Kasumi-1 (cell line): ENCODE measurements at regions not wholly inside any gene's neighbourhood (a gene's known extent, or its start where the extent isn't known, plus 50 kb on each side); places are given as distances from the start of the nearest gene placed in this dataset.

Experiments used
- DNase-seq, 2 experiments: peaks; one replicate each; lab custom pipeline; 2025; lab: John Stamatoyannopoulos, UW

DNA sequence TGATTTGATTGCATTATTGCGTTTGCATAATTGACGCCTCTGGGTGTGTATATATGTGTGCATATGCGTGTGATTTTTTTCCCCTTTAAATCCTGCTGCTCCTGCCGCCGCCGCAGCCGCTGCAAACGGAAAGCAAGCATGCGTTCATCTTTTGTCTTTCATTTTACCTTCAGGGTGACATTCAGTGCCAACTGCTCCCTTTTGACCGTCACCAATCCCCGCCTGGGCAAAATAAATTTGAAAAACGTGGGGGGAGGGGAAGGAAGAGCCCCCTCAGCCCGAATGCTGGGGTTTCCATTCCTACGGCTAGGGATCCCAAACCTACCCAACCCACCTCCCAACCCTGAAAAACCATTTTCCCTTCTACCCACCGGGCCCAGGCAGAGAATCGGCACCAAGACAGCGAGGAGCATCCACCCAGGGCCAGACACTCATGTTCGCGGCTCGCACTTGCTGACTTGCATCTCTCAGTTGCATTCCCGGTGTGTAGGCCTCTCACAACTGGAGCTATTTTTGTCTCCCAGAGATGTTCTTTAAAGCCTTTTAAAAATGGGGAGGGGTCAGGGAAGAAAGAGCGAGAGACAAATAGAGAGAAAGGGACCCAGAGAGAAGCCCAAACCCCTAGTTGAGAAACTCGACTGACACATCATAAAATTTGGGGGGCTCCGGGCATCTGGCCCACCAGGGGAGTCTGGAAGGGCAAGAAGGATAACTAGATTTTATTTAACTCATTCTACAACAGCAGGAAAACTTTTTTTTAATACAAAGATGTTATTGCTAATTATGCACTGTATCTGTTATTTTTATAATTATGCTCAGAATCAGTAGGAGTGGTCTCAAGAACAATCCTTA lies 367.1 kb upstream of the ESRRG start:
- no peak for DNase-seq

DNA sequence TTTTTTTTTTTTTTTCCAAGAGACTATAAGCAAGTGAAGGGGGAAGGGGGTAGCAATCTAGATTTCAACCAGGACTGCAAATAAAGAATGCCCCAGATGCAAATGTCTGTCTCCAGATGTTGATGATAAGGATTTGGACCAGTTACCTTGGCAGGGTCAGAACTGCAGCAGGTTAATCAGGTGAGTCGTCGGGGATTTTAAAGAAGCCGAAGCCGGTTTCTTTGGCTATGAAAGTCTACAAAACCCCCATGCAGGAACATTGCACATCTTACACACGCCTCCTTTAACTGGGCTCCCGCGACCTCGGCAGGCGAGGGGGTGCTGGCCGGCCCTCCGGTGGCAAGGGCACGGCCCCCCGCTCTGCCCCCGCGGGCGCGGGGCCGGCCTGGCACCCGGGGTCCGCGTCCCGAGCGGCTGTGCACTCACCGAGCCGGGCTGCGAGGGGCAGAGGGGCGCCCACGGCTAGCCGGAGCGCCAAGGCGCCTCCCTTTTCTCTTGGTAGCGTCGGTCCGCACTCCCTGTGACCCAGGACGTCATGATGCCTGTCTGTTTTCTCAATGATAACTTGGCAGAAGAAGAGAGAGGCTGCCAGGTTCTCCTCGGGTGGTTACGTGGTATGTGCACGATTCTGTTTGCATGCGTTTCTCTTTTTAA lies 366.3 kb upstream of the ESRRG start:
- no peak for DNase-seq

- DNase-seq: no peak
Measured at GRCh38 chr1:217088521-217089284, 365.5 kb upstream of the ESRRG start.

DNA sequence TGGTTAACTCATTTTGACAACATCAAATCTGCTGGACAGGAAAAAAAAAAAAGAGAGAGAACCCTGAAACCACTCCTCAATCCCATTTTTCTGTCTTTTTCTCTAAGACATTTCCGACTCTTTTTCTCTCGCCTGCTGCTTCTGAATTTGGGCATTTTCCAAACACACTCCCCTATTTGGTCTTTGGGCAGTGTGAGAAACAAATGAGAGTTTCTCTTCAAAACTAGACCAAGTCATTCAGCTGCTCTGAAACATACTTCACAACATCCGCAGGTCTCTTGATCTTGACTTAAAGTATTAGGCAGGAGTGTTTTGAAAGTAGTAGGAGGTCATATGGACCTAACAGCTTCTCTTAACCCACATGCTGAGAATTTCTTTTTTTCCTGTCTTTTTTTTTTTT lies 364.8 kb upstream of the ESRRG start:
- no peak for DNase-seq

- no peak for DNase-seq
Measured at GRCh38 chr1:217079584-217079983, 356.4 kb upstream of the ESRRG start.

DNA sequence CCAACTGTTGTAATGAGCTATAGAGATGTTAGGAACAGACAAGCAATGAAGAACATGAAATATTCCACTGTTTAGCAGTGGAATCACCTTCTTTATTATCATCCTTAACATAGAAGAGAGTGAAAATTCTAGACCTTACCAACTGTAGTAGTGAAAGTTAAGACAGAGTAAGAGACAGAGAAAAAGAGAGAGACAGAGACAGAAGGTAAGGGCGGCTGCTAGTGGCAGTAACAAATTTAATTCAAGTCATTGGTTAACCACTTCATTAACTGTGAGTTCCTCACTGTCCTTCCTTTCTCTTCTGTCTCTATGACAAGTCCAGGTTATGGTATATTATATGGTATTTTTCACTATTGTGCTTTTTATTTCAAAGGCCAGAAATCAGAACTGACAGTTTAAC lies 355.7 kb upstream of the ESRRG start:
- DNase-seq: no peak

DNA sequence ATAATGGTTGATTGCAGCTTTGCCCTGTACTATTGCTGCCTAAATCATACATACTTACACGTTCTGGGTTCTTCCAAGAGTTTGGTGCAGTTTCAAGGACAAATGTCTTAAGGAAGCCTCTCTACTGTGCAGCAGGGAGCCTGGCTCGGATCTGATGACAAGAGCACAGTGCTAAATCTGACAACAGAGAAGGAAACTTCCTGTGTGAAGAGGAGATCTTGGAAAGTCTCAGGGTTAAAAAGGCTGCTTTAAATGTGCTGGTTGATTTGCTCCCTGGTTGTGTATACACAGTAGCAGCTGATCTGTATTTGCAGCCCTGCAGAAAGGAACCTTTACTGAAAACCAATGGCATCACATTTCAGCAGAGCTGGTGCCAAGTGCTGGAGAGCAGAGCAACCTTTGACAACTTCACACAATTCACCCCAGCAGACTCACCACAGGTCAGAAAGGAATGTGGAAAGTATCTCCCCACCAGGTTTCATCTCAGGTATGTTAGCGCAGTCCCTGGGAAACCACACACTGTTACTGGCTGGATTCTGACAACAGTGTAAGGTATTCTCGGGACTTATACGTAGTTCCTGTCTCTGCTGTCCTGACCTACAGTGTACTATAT lies 355.0 kb upstream of the ESRRG start:
- no peak for DNase-seq

DNA sequence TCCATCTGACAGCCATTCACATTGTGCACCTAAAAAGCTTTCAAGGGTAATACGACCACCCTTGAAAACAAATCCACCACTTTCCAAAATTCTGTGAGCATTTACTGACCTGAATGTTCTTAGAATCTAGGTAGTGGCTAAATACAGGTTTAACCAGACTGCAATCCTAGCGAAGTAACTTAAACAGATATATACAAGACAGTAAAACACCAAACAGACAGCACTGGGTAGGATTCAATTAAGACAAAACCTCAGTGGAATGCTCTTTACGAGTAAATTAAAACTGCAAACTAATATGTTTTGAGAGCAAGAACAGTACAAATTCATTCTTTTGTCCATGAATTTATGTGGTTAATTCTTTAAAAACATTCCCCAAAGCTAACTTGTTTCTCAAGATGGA lies 354.2 kb upstream of the ESRRG start:
- DNase-seq: no peak

DNA sequence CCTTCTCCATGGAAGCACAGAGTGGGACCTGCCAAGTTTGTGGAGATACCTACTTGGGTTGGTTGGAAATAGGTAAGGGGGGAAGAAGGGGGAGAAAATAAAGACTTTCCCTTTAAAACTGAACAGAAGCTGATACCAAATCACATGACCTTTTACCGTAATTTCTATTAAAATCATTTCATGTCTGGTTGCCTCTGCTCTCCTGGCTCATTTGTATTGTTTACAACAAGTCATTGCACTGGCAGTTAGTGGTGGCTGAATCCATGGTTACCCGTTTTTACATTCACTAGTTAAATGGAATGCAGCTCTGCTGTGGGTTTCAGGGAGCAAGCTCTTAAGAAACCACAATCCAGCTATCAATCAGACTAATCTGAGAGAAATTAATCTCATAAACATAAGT lies 353.7 kb upstream of the ESRRG start:
- DNase-seq: no peak

DNA sequence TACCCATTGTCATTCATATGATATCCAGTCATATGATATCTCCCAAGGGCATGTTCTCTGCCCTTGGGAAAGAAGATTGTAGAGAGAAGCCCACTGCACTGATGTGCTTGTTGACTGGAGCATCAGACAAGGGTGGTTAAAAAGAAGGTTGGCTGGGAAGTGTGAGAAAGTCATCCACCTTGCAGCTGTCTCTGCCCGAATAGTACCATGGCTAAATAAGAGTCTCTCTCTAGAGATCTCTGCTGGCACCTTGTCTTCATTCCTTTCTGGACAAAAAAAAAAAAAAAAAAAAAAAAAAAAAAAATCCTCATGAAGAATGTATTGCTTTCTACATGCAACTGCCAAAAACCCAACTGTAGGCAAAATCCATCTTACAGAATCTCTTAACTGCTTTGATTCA lies 349.7 kb upstream of the ESRRG start:
- no peak for DNase-seq

DNA sequence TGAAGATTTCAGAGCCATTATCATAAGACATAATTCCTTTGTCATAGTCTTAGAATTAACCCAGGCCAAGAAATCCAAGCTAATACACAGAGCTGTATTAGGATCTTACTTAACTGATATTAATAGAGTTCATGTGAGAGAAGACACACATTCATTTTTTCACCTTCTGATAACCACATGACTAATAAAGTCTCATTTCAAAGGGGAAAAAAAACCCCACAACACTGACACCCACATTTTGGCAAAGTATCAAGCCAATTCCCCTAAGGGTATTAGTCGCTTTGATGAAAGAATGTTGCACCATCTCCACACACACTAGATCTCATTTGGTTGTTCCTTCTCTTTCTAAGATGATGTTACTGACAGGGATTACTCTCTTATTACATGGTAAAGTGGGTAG lies 344.4 kb upstream of the ESRRG start:
- DNase-seq: no peak

DNA sequence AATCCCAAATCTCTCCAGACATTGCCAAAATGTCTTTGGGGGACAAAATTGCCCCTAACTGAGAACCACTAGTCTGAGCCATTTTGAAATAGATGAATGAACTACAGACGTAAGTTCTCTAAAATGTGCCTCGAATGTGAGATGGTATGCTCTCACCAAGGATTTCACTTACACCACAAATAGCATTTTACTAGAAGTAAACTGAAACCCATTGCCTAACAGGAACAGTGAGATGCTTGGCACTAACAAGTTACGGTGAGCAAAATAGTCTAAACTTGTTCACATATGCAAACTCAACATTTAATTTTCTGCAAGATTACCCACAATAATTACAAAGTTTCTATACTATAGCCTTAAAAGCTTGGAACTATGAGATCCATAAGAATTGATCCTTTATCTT lies 343.6 kb upstream of the ESRRG start:
- DNase-seq: no peak

DNA sequence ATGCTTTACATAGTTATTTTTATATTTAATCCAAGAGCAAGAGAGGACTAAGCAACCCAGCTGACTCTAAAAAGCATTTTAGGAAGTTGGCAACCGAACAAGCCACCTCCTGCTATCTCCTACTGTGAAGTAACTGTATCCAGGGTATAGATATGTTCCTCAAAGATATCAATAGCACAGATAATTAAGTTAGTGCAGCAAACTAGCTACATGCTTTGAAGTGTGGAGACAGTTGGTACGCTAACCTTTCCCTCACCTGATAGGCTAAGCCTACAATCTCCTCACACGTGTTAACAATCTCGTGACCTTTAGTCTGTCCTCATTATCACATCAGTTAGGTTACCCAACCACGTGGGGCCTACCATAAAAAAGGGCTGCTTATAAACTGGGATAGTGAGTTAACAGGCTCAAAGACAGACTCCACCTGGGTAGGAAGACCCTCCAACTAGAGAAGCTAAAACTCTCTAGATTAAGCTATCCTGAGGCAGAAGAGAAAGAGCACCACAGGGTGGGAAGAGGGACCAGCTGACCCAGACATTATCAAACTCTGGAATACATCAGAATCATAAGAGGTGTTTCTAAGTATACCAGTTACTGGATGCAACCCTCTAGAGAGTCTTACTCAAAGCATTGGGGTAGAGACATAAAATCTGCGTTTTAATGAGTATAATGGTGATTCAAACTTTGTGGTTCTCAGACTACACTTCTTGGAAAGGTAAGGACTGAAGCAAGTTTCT lies 340.1 kb upstream of the ESRRG start:
- DNase-seq: no peak

- no peak for DNase-seq
Measured at GRCh38 chr1:217062586-217062985, 339.4 kb upstream of the ESRRG start.

GRCh38 chr1:217059401-217059800 lies 336.2 kb upstream of the ESRRG start:
- DNase-seq: no peak

DNA sequence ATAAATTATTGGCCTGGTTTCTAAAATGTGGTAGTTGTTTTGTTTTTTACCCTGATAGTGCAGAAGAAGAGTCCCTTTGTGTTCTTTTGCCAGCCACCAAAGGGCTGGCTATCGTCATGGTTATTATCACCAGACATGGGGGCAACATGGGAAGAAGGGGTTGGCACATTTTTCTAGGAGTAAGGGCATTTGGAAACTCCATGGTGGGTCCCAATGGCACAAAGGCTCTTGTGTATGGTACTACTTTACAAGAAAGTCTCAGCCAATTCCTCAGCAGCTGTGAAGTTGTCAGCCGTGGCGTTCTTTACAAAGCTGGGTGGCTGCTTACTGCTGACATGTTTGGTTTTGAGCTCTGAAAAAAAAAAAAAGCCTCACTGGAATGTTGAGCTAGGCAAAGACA lies 330.4 kb upstream of the ESRRG start:
- no peak for DNase-seq

GRCh38 chr1:217052626-217053025 lies 329.4 kb upstream of the ESRRG start:
- DNase-seq: no peak

DNA sequence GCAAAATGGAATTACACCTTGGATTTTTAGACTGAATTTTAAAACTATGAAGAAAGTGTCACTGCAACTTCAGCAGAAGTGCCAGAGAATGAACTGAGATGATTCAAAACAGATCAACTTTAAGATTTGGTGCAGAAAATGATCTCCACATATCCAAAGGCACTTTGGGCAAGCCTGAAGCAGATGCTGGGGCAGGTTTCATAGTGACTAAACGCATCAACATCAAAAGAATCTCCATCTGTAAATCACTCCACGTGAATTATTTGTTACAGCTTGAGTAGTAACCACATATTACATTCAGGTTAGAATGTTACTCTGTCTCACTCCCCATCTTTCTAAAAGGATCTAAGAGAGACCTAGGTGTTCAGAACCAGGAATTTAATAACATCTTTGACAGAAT lies 329.0 kb upstream of the ESRRG start:
- no peak for DNase-seq

- DNase-seq: no peak
Measured at GRCh38 chr1:217049721-217050120, 326.5 kb upstream of the ESRRG start.

DNA sequence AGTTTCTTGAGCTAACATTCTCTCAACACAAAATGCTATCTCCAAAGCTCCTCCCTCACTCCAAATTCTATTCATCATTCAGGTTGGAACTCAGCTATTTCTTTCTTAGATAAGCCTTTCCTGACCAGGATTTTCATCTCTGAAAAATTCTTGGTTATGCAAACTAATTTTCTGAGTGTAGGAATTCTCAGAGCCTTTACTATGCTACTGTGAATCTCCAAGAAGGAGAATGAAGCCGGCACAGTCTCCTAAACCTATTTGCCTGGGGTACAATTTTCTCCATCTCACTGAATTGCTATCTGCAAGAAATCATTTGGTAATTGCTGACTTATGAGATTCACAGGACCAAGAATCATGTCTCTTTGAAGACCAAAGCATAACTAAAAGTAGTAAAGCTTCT lies 325.9 kb upstream of the ESRRG start:
- DNase-seq: no peak

GRCh38 chr1:217048104-217048707 lies 325.0 kb upstream of the ESRRG start:
- DNase-seq: no peak
